ENCODE measurements at regions not wholly inside any gene's neighbourhood (a gene's known extent, or its start where the extent isn't known, plus 50 kb on each side); places are given as distances from the start of the nearest gene placed in this dataset.
"Not testable (repeated sequence)": the region's sequence is repeated elsewhere in the genome, so short reads cannot be mapped to it uniquely, and the experiment has no call there.

GRCh38 chr16:29355339-29356059 is 51.0 kb downstream of the NPIPB11 start:
- H3K4me3 ChIP-seq (ENCODE audit: low read length); H3K27me3 ChIP-seq (ENCODE audit: control insufficient read depth, insufficient read depth, low read length); H3K4me1 ChIP-seq (ENCODE audit: control insufficient read depth, low read depth, low read length); H3K36me3 ChIP-seq (ENCODE audit: control insufficient read depth, low read depth, low read length); H3K9me3 ChIP-seq (ENCODE audit: control insufficient read depth, low read depth, low read length); H3K9ac ChIP-seq (ENCODE audit: low read length); H3K27ac ChIP-seq (ENCODE audit: low read length): not testable (repeated sequence)

- H3K4me3 ChIP-seq (ENCODE audit: low read length); H3K36me3 ChIP-seq (ENCODE audit: control insufficient read depth, low read depth, low read length); H3K4me1 ChIP-seq (ENCODE audit: control insufficient read depth, low read depth, low read length); H3K9me3 ChIP-seq (ENCODE audit: control insufficient read depth, low read depth, low read length); H3K27me3 ChIP-seq (ENCODE audit: control insufficient read depth, insufficient read depth, low read length); H3K27ac ChIP-seq (ENCODE audit: low read length); H3K9ac ChIP-seq (ENCODE audit: low read length): not testable (repeated sequence)
Measured at GRCh38 chr16:29354449-29354848, 52.1 kb downstream of the NPIPB11 start.

- not testable (repeated sequence) for H3K27me3 ChIP-seq (ENCODE audit: control insufficient read depth, insufficient read depth, low read length); H3K4me3 ChIP-seq (ENCODE audit: low read length); H3K27ac ChIP-seq (ENCODE audit: low read length); H3K4me1 ChIP-seq (ENCODE audit: control insufficient read depth, low read depth, low read length); H3K9ac ChIP-seq (ENCODE audit: low read length); H3K36me3 ChIP-seq (ENCODE audit: control insufficient read depth, low read depth, low read length); H3K9me3 ChIP-seq (ENCODE audit: control insufficient read depth, low read depth, low read length)
Measured at GRCh38 chr16:29352617-29352999, 53.9 kb downstream of the NPIPB11 start.

- H3K36me3 ChIP-seq (ENCODE audit: control insufficient read depth, low read depth, low read length); H3K9me3 ChIP-seq (ENCODE audit: control insufficient read depth, low read depth, low read length); H3K4me3 ChIP-seq (ENCODE audit: low read length); H3K27ac ChIP-seq (ENCODE audit: low read length); H3K27me3 ChIP-seq (ENCODE audit: control insufficient read depth, insufficient read depth, low read length); H3K4me1 ChIP-seq (ENCODE audit: control insufficient read depth, low read depth, low read length); H3K9ac ChIP-seq (ENCODE audit: low read length): not testable (repeated sequence)
Measured at GRCh38 chr16:29351970-29352616, 54.4 kb downstream of the NPIPB11 start.

- H3K9ac ChIP-seq (ENCODE audit: low read length); H3K4me3 ChIP-seq (ENCODE audit: low read length); H3K27me3 ChIP-seq (ENCODE audit: control insufficient read depth, insufficient read depth, low read length); H3K4me1 ChIP-seq (ENCODE audit: control insufficient read depth, low read depth, low read length); H3K9me3 ChIP-seq (ENCODE audit: control insufficient read depth, low read depth, low read length); H3K27ac ChIP-seq (ENCODE audit: low read length); H3K36me3 ChIP-seq (ENCODE audit: control insufficient read depth, low read depth, low read length): not testable (repeated sequence)
Measured at GRCh38 chr16:29351271-29351969, 55.1 kb downstream of the NPIPB11 start.

- not testable (repeated sequence) for H3K36me3 ChIP-seq (ENCODE audit: control insufficient read depth, low read depth, low read length); H3K9ac ChIP-seq (ENCODE audit: low read length); H3K27me3 ChIP-seq (ENCODE audit: control insufficient read depth, insufficient read depth, low read length); H3K27ac ChIP-seq (ENCODE audit: low read length); H3K4me1 ChIP-seq (ENCODE audit: control insufficient read depth, low read depth, low read length); H3K4me3 ChIP-seq (ENCODE audit: low read length); H3K9me3 ChIP-seq (ENCODE audit: control insufficient read depth, low read depth, low read length)
Measured at GRCh38 chr16:29349966-29350365, 56.5 kb downstream of the NPIPB11 start.

GRCh38 chr16:29348748-29349147 is 57.8 kb downstream of the NPIPB11 start:
- H3K36me3 ChIP-seq (ENCODE audit: control insufficient read depth, low read depth, low read length); H3K9ac ChIP-seq (ENCODE audit: low read length); H3K27me3 ChIP-seq (ENCODE audit: control insufficient read depth, insufficient read depth, low read length); H3K27ac ChIP-seq (ENCODE audit: low read length); H3K4me1 ChIP-seq (ENCODE audit: control insufficient read depth, low read depth, low read length); H3K9me3 ChIP-seq (ENCODE audit: control insufficient read depth, low read depth, low read length); H3K4me3 ChIP-seq (ENCODE audit: low read length): not testable (repeated sequence)

- not testable (repeated sequence) for H3K4me3 ChIP-seq (ENCODE audit: low read length); H3K4me1 ChIP-seq (ENCODE audit: control insufficient read depth, low read depth, low read length); H3K27ac ChIP-seq (ENCODE audit: low read length); H3K36me3 ChIP-seq (ENCODE audit: control insufficient read depth, low read depth, low read length); H3K27me3 ChIP-seq (ENCODE audit: control insufficient read depth, insufficient read depth, low read length); H3K9me3 ChIP-seq (ENCODE audit: control insufficient read depth, low read depth, low read length); H3K9ac ChIP-seq (ENCODE audit: low read length)
Measured at GRCh38 chr16:29348123-29348690, 58.3 kb downstream of the NPIPB11 start.

GRCh38 chr16:29346796-29347580 is 59.5 kb downstream of the NPIPB11 start:
- not testable (repeated sequence) for H3K9me3 ChIP-seq (ENCODE audit: control insufficient read depth, low read depth, low read length); H3K36me3 ChIP-seq (ENCODE audit: control insufficient read depth, low read depth, low read length); H3K27ac ChIP-seq (ENCODE audit: low read length); H3K27me3 ChIP-seq (ENCODE audit: control insufficient read depth, insufficient read depth, low read length); H3K4me3 ChIP-seq (ENCODE audit: low read length); H3K9ac ChIP-seq (ENCODE audit: low read length); H3K4me1 ChIP-seq (ENCODE audit: control insufficient read depth, low read depth, low read length)

- H3K27ac ChIP-seq (ENCODE audit: low read length) = not testable (repeated sequence)
Measured at GRCh38 chr16:29346203-29346602, 60.3 kb downstream of the NPIPB11 start.

GRCh38 chr16:29342937-29343336 is 63.6 kb downstream of the NPIPB11 start:
- H3K9ac ChIP-seq (ENCODE audit: low read length); H3K9me3 ChIP-seq (ENCODE audit: control insufficient read depth, low read depth, low read length); H3K36me3 ChIP-seq (ENCODE audit: control insufficient read depth, low read depth, low read length); H3K27ac ChIP-seq (ENCODE audit: low read length); H3K4me1 ChIP-seq (ENCODE audit: control insufficient read depth, low read depth, low read length); H3K27me3 ChIP-seq (ENCODE audit: control insufficient read depth, insufficient read depth, low read length); H3K4me3 ChIP-seq (ENCODE audit: low read length): not testable (repeated sequence)

More at GRCh38 chr16:29346203-29346602, 60.3 kb downstream of the NPIPB11 start:
- H3K27me3 ChIP-seq (ENCODE audit: control insufficient read depth, insufficient read depth, low read length); H3K4me1 ChIP-seq (ENCODE audit: control insufficient read depth, low read depth, low read length); H3K9ac ChIP-seq (ENCODE audit: low read length); H3K36me3 ChIP-seq (ENCODE audit: control insufficient read depth, low read depth, low read length); H3K9me3 ChIP-seq (ENCODE audit: control insufficient read depth, low read depth, low read length); H3K4me3 ChIP-seq (ENCODE audit: low read length): not testable (repeated sequence)

All from iPS-18a (cell line).